Ishikawa (cell line): ENCODE measurements at regions not wholly inside any gene's neighbourhood (a gene's known extent, or its start where the extent isn't known, plus 50 kb on each side); places are given as distances from the start of the nearest gene placed in this dataset.

Source experiments
- CEBPB ChIP-seq: IDR thresholded peaks from 2 replicates; pipeline ENCODE4 v1.6.1; 2012
- CREB1 ChIP-seq: IDR thresholded peaks from 2 replicates; pipeline ENCODE4 v1.6.1; 2012; ENCODE audit warnings: low read depth
- EGR1 ChIP-seq: IDR thresholded peaks from 2 replicates; pipeline ENCODE4 v1.6.1; 2012
- EP300 ChIP-seq: IDR thresholded peaks from 2 replicates; pipeline ENCODE4 v1.6.1; 2012; ENCODE audit warnings: borderline replicate concordance
- FOXM1 ChIP-seq: IDR thresholded peaks from 2 replicates; pipeline ENCODE4 v1.6.1; 2012; ENCODE audit warnings: low read depth, borderline replicate concordance
- MAX ChIP-seq: IDR thresholded peaks from 2 replicates; pipeline ENCODE4 v1.6.1; 2012
- NFIC ChIP-seq: IDR thresholded peaks from 2 replicates; pipeline ENCODE4 v1.6.1; 2012
- RAD21 ChIP-seq: IDR thresholded peaks from 2 replicates; pipeline ENCODE4 v1.6.1; 2012; ENCODE audit warnings: low read depth
- REST ChIP-seq: IDR thresholded peaks from 2 replicates; pipeline ENCODE4 v1.6.1; 2012; ENCODE audit warnings: low read depth, mild to moderate bottlenecking
- TAF1 ChIP-seq: IDR thresholded peaks from 2 replicates; pipeline ENCODE4 v1.6.1; 2012; ENCODE audit warnings: low read depth, mild to moderate bottlenecking
- TCF12 ChIP-seq: IDR thresholded peaks from 2 replicates; pipeline ENCODE4 v1.6.1; 2012; ENCODE audit warnings: low read depth
- TEAD4 ChIP-seq: IDR thresholded peaks from 2 replicates; pipeline ENCODE4 v1.6.1; 2012
- YY1 ChIP-seq: IDR thresholded peaks from 2 replicates; pipeline ENCODE4 v1.6.1; 2012; ENCODE audit warnings: low read depth
- ZBTB7A ChIP-seq: IDR thresholded peaks from 2 replicates; pipeline ENCODE4 v1.6.1; 2012; ENCODE audit warnings: low read depth
- TF ChIP-seq, protein P1 (sequence below): IDR thresholded peaks from 2 replicates; pipeline ENCODE4 v1.6.1; 2012

- TF ChIP-seq EGR1: no peak
- TF ChIP-seq, protein P1, sequence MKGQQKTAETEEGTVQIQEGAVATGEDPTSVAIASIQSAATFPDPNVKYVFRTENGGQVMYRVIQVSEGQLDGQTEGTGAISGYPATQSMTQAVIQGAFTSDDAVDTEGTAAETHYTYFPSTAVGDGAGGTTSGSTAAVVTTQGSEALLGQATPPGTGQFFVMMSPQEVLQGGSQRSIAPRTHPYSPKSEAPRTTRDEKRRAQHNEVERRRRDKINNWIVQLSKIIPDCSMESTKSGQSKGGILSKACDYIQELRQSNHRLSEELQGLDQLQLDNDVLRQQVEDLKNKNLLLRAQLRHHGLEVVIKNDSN: no peak
- no peak for TF ChIP-seq ZBTB7A
- no peak for TF ChIP-seq NFIC
- no peak for TF ChIP-seq TAF1
- no peak for TF ChIP-seq TEAD4
- no peak for TF ChIP-seq YY1
- no peak for TF ChIP-seq MAX
Measured at GRCh38 chr13:22372261-22372660, 701.4 kb downstream of the FGF9 start.

GRCh38 chr13:22375151-22375550 is 704.3 kb downstream of the FGF9 start:
- no peak for TF ChIP-seq RAD21
- no peak for TF ChIP-seq TAF1
- TF ChIP-seq, protein P1: no peak
- no peak for TF ChIP-seq NFIC
- no peak for TF ChIP-seq EP300
- no peak for TF ChIP-seq TEAD4

DNA sequence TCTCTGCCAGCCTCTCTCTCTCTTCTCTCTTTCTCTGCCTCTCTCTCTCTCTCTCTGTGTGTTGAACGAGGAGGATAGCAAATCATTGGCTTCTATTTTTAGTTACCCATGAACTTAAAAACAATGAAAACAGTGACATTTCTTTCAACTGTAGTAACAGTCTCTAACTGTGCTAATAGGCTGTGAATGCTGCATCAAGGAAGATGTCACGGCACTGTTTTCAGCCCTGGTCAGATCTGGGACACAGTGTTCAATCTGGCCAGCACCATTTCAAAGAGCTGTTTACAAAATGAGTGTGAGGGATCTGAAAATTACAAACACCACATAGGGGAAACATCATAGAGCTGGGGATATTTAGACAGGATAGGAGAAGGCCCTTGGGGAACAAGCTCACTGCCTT is 717.0 kb downstream of the FGF9 start:
- TF ChIP-seq CEBPB (no peak), FOXM1 (no peak), ZBTB7A (no peak), TEAD4 (no peak), EGR1 (no peak), RAD21 (no peak), TAF1 (no peak), CREB1 (no peak), TCF12 (no peak), NFIC (no peak), REST (no peak), MAX (no peak), YY1 (no peak)
- TF ChIP-seq, protein P1: no peak

- TF ChIP-seq NFIC (no peak), TAF1 (no peak), TCF12 (no peak), EP300 (no peak), CEBPB (no peak), ZBTB7A (no peak), RAD21 (no peak), FOXM1 (no peak), CREB1 (no peak), EGR1 (no peak), YY1 (no peak), REST (no peak)
- TF ChIP-seq, protein P1: no peak
Measured at GRCh38 chr13:22399801-22400420, 729.0 kb downstream of the FGF9 start.

- no peak for TF ChIP-seq TAF1
- no peak for TF ChIP-seq NFIC
- no peak for TF ChIP-seq FOXM1
- no peak for TF ChIP-seq TEAD4
- no peak for TF ChIP-seq TCF12
- TF ChIP-seq ZBTB7A: no peak
- TF ChIP-seq MAX: no peak
- no peak for TF ChIP-seq RAD21
- TF ChIP-seq, protein P1: no peak
- TF ChIP-seq EGR1: no peak
- no peak for TF ChIP-seq CEBPB
- no peak for TF ChIP-seq YY1
- no peak for TF ChIP-seq REST
- TF ChIP-seq CREB1: no peak
- no peak for TF ChIP-seq EP300
Measured at GRCh38 chr13:22402682-22403081, 731.8 kb downstream of the FGF9 start.
